Suprapubic skin (tissue), 3 donors: ENCODE measurements at regions not wholly inside any gene's neighbourhood (a gene's known extent, or its start where the extent isn't known, plus 50 kb on each side); places are given as distances from the start of the nearest gene placed in this dataset.

Source experiments
- CTCF ChIP-seq, 2 donors: fragments of 200-600 bp in 1 of 2; fragments of 450-650 bp in 1 of 2; sonication (generic) in 1 of 2; IDR thresholded peaks; one replicate each; pipeline ENCODE4 v1.5.1; 2016 to 2019; ENCODE audit warnings: antibody characterized with exemption in 2 of 2, mild to moderate bottlenecking in 1 of 2, moderate library complexity in 1 of 2
- POLR2A ChIP-seq, 2 donors: fragments of 450-650 bp; IDR thresholded peaks; one replicate each; pipeline ENCODE4 v1.6.1; 2017; ENCODE audit warnings: antibody characterized with exemption in 2 of 2, mild to moderate bottlenecking in 2 of 2, moderate library complexity in 2 of 2

- TF ChIP-seq CTCF (IDR thresholded peaks at IDR 0.05) (no peak), POLR2A (IDR thresholded peaks at IDR 0.05) (no peak)
These were observed 66.0 kb upstream of the CELF2 start for GRCh38 chr10:10951675-10952074.
